Keratinocyte (primary cell): ENCODE measurements at regions not wholly inside any gene's neighbourhood (a gene's known extent, or its start where the extent isn't known, plus 50 kb on each side); places are given as distances from the start of the nearest gene placed in this dataset.

Experiments used
- DNase-seq: peaks from one replicate; pipeline ENCODE4 v3.0.0-alpha.2; 2011; ENCODE audit warnings: low read depth, missing footprints, low spot score
- FAIRE-seq: peaks from 2 replicates; lab custom pipeline; 2011; peaks lifted over from hg19 to GRCh38; lab: Jason Lieb, UNC
- H2AFZ ChIP-seq: 2 replicates; pipeline ENCODE4 v1.6.0; 2012; ENCODE audit warnings: low read length, control low read depth, inconsistent platforms; ENCODE audit not compliant: control insufficient read depth
- H3K27ac ChIP-seq: 2 replicates; pipeline ENCODE4 v1.5.1; 2011; ENCODE audit warnings: low read length; ENCODE audit not compliant: control insufficient read depth, insufficient read depth
- H3K27me3 ChIP-seq: 3 replicates; pipeline ENCODE4 v1.6.0; 2011; ENCODE audit warnings: low read length; ENCODE audit not compliant: control insufficient read depth, insufficient read depth; ENCODE audit errors: extremely low read depth
- H3K36me3 ChIP-seq, 2 experiments: 2 replicates in 1 of 2; 3 replicates in 1 of 2; pipeline ENCODE4 v1.5.1; 2011; ENCODE audit warnings: low read length in 2 of 2, mild to moderate bottlenecking in 1 of 2; ENCODE audit not compliant: control insufficient read depth in 2 of 2, insufficient read depth in 2 of 2; ENCODE audit errors: extremely low read depth in 1 of 2
- H3K4me1 ChIP-seq: 3 replicates; pipeline ENCODE4 v1.5.1; 2011; ENCODE audit warnings: low read length; ENCODE audit not compliant: control insufficient read depth, insufficient read depth; ENCODE audit errors: extremely low read depth
- H3K4me2 ChIP-seq: 3 replicates; pipeline ENCODE4 v1.6.0; 2011; ENCODE audit warnings: low read depth, low read length; ENCODE audit not compliant: control insufficient read depth, insufficient read depth; ENCODE audit errors: extremely low read depth
- H3K4me3 ChIP-seq, 3 experiments: fragments of 200-600 bp in 1 of 3; sonication (generic) in 1 of 3; 2 replicates in 2 of 3; 3 replicates in 1 of 3; pipeline ENCODE4 v1.5.1; 2011 to 2016; ENCODE audit warnings: low read length in 3 of 3, mild to moderate bottlenecking in 3 of 3, control low read depth in 2 of 3, inconsistent platforms in 1 of 3, low read depth in 1 of 3, mixed read lengths in 1 of 3, mixed run types in 1 of 3, moderate library complexity in 1 of 3; ENCODE audit not compliant: control insufficient read depth in 2 of 3, insufficient read depth in 2 of 3; ENCODE audit errors: extremely low read depth in 1 of 3
- H3K79me2 ChIP-seq: 2 replicates; pipeline ENCODE4 v1.6.0; 2012; ENCODE audit warnings: low read length; ENCODE audit not compliant: control insufficient read depth, insufficient read depth
- H3K9ac ChIP-seq: 3 replicates; pipeline ENCODE4 v1.6.0; 2011; ENCODE audit warnings: low read length; ENCODE audit not compliant: control insufficient read depth, insufficient read depth; ENCODE audit errors: extremely low read depth
- H3K9me1 ChIP-seq: 3 replicates; pipeline ENCODE4 v1.6.0; 2011; ENCODE audit warnings: low read length; ENCODE audit not compliant: control insufficient read depth, insufficient read depth; ENCODE audit errors: extremely low read depth
- H3K9me3 ChIP-seq: 2 replicates; pipeline ENCODE4 v1.5.1; 2012; ENCODE audit warnings: low read depth, low read length; ENCODE audit not compliant: control insufficient read depth
- H4K20me1 ChIP-seq: 3 replicates; pipeline ENCODE4 v1.6.0; 2011; ENCODE audit warnings: low read length; ENCODE audit not compliant: control insufficient read depth, insufficient read depth; ENCODE audit errors: extremely low read depth
- EZH2 ChIP-seq: IDR thresholded peaks from one replicate; pipeline ENCODE4 v1.6.1; 2012; ENCODE audit warnings: inconsistent platforms, mild to moderate bottlenecking, low read length, moderate library complexity
- dilution Hi-C: fragments of 300-500 bp; cut with MboI; formaldehyde crosslinking; loops from one replicate; pipeline ENCODE4 v1.7.0; 2020; ENCODE audit warnings: low sequenced_read_pairs; ENCODE audit not compliant: extremely low pct_ligation_motif_present
- TF ChIP-seq, protein P1 (sequence below), 3 experiments: IDR thresholded peaks in 1 of 3; conservative IDR thresholded peaks in 1 of 3; optimal IDR thresholded peaks in 1 of 3; 2 replicates in 2 of 3; 3 replicates in 1 of 3; pipeline versions ENCODE3 to v1.5.1; 2011; ENCODE audit warnings: low read length in 3 of 3, mild to moderate bottlenecking in 3 of 3, moderate library complexity in 2 of 3, control low read depth in 1 of 3, inconsistent platforms in 1 of 3; ENCODE audit not compliant: insufficient read depth in 2 of 3; ENCODE audit errors: extremely low read depth in 1 of 3

DNA sequence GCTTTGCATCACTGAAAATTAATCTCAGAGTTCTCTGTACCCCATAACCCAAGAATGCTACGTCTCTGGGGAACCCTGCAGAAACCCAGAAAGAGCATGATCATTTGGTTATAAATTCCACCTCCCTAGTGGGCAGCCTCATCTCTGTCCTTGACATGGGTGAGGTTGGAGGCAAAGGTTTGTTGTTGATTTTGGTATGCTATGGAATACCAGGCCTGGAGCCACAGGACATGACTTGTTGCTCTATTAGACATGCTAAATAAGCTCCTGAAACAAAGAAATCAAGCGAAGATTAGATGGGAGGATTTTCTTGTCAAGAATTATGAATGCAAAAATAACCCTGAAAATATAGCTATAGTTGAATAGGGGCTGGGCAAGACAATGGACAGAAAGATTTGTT, 197.4 kb upstream of the CAMK1G start:
- FAIRE-seq, result peak; percentile 44
- dilution Hi-C loops, result no loop called here

DNA sequence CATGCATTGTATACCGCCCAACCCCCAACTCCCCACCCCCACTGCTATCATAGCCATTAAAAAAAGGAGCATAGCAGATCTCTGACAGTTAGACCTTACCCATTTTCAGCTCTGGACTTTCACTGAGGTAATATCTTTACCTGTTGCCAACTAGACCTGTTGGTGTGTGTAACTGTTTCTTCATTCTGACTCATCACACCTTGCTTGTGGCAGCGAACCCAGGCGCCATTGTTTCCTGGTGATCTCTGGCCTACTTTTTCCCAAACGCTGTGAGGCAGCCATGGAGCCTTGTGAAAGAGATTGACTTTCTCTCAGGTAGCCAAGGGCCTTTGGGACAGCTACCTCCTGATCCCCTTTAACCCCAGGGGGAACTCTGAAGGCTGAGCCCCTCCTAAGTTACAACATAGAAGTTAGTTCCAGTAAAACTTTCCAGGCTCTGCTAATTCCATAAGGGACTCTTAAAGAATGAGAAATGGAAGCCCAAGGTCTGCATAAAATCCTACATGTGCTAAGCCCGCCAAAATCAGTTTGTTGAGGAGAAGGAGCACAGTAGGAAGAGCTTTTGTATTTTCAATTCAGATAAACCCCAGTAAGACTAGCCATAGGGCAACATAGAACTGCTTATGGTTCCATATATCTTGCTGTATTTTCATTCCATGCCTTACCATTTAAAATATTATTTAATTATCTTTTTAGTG, 196.1 kb upstream of the CAMK1G start:
- Histone ChIP-seq H3K9me1 (no peaks in the 10 kb centered on the region), H3K4me2 (peak overlapping the region; percentile 71), H4K20me1 (no peaks in the 10 kb centered on the region), H3K79me2 (no peaks in the 10 kb centered on the region), H2AFZ (no peak overlapping the region), H3K36me3 (no peaks in the 10 kb centered on the region), H3K27ac (peak overlapping the region; percentile 98), H3K4me1 (peaks cover 81% of the 10 kb centered on the region), H3K27me3 (no peaks in the 10 kb centered on the region), H3K4me3 (peak overlapping the region in 1 of 3 experiments; percentile 5), H3K9ac (peak overlapping the region; percentile 70), H3K9me3 (no peaks in the 10 kb centered on the region)
- FAIRE-seq (peak; percentile 97), DNase-seq (no peak)
- dilution Hi-C loops, result no loop called here
- TF ChIP-seq, protein P1, sequence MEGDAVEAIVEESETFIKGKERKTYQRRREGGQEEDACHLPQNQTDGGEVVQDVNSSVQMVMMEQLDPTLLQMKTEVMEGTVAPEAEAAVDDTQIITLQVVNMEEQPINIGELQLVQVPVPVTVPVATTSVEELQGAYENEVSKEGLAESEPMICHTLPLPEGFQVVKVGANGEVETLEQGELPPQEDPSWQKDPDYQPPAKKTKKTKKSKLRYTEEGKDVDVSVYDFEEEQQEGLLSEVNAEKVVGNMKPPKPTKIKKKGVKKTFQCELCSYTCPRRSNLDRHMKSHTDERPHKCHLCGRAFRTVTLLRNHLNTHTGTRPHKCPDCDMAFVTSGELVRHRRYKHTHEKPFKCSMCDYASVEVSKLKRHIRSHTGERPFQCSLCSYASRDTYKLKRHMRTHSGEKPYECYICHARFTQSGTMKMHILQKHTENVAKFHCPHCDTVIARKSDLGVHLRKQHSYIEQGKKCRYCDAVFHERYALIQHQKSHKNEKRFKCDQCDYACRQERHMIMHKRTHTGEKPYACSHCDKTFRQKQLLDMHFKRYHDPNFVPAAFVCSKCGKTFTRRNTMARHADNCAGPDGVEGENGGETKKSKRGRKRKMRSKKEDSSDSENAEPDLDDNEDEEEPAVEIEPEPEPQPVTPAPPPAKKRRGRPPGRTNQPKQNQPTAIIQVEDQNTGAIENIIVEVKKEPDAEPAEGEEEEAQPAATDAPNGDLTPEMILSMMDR (optimal IDR thresholded peaks at IDR 0.05 in 1 of 3, IDR thresholded peaks at IDR 0.05 in 1 of 3, conservative IDR thresholded peaks at IDR 0.05 in 1 of 3; ENCODE audit: extremely low read depth in 1 of 3, insufficient read depth in 2 of 3, low read length in 3 of 3), result no peak
- no peak for TF ChIP-seq EZH2

More for the DNA sequence above, 197.4 kb upstream of the CAMK1G start:
- Histone ChIP-seq H3K4me2 (peak overlapping the region; percentile 87), H2AFZ (no peak overlapping the region), H3K27me3 (no peaks in the 10 kb centered on the region), H3K4me1 (peaks cover 86% of the 10 kb centered on the region), H3K4me3 (no peak overlapping the region), H4K20me1 (no peaks in the 10 kb centered on the region), H3K36me3 (no peaks in the 10 kb centered on the region), H3K79me2 (no peaks in the 10 kb centered on the region), H3K9me1 (no peaks in the 10 kb centered on the region), H3K9me3 (no peaks in the 10 kb centered on the region), H3K9ac (peak overlapping the region; percentile 74), H3K27ac (peak overlapping the region; percentile 98)
- TF ChIP-seq, protein P1 (optimal IDR thresholded peaks at IDR 0.05 in 1 of 3, IDR thresholded peaks at IDR 0.05 in 1 of 3, conservative IDR thresholded peaks at IDR 0.05 in 1 of 3; ENCODE audit: extremely low read depth in 1 of 3, insufficient read depth in 2 of 3, low read length in 3 of 3), result no peak
- no peak for TF ChIP-seq EZH2
- DNase-seq, result no peak
